SK-N-SH (cell line): ENCODE measurements at regions not wholly inside any gene's neighbourhood (a gene's known extent, or its start where the extent isn't known, plus 50 kb on each side); places are given as distances from the start of the nearest gene placed in this dataset.

Experiments used
- CTCF ChIA-PET: fragments of 300-600, 350-600 bp; formaldehyde crosslinking; extraction: SDS; loops from one replicate; lab custom pipeline; 2021; lab: Yijun Ruan, JAX
- POLR2A ChIA-PET: fragments of 350-600 bp; sonication (Branson Sonifier 250); formaldehyde crosslinking; extraction: SDS; loops from one replicate; lab custom pipeline; 2020; ENCODE audit warnings: antibody characterized with exemption, inconsistent platforms; lab: Yijun Ruan, JAX
- DNase-seq: peaks from one replicate; pipeline ENCODE4 v3.0.0; 2012
- H2AFZ ChIP-seq: fragments of 200-600 bp; sonication (generic); 2 replicates; pipeline ENCODE4 v1.8.1; 2016; ENCODE audit warnings: antibody characterized with exemption, mild to moderate bottlenecking, low read depth
- H3F3A ChIP-seq: fragments of 200-600 bp; sonication (generic); replicated peaks from 2 replicates; pipeline ENCODE3; 2016; ENCODE audit warnings: antibody characterized with exemption, mild to moderate bottlenecking; ENCODE audit not compliant: insufficient read depth
- H3K27ac ChIP-seq, 2 experiments: fragments of 200-500 bp in 1 of 2; fragments of 200-600 bp in 1 of 2; sonication (Bioruptor generic) in 1 of 2; sonication (generic), shearing (Covaris generic) in 1 of 2; 2 replicates each; pipeline versions ENCODE4 v1.5.1 to v1.6.1; 2014 to 2016; ENCODE audit warnings: low read depth in 2 of 2, inconsistent platforms in 1 of 2, low read length in 1 of 2, mild to moderate bottlenecking in 1 of 2, mixed read lengths in 1 of 2
- H3K27me3 ChIP-seq: fragments of 200-600 bp; sonication (generic), shearing (Covaris generic); 2 replicates; pipeline ENCODE4 v1.6.1; 2016; ENCODE audit warnings: mixed run types; ENCODE audit not compliant: insufficient read depth
- H3K36me3 ChIP-seq, 2 experiments: fragments of 200-500 bp in 1 of 2; fragments of 200-600 bp in 1 of 2; sonication (Bioruptor generic) in 1 of 2; sonication (generic) in 1 of 2; replicated peaks in 1 of 2; 2 replicates each; pipeline versions ENCODE3 to v1.5.1; 2014 to 2016; ENCODE audit warnings: low read length in 1 of 2, mild to moderate bottlenecking in 1 of 2; ENCODE audit not compliant: insufficient read depth in 2 of 2, control insufficient read depth in 1 of 2
- H3K4me1 ChIP-seq, 2 experiments: fragments of 200-500 bp in 1 of 2; fragments of 200-600 bp in 1 of 2; sonication (Bioruptor generic) in 1 of 2; sonication (generic), shearing (Covaris generic) in 1 of 2; 2 replicates each; pipeline versions ENCODE4 v1.5.1 to v1.6.1; 2014 to 2016; ENCODE audit warnings: low read depth in 1 of 2, low read length in 1 of 2, mixed run types in 1 of 2; ENCODE audit not compliant: insufficient read depth in 2 of 2, control insufficient read depth in 1 of 2
- H3K4me2 ChIP-seq: fragments of 200-600 bp; sonication (generic), shearing (Covaris generic); 2 replicates; pipeline ENCODE4 v1.6.1; 2017; ENCODE audit warnings: mixed run types
- H3K4me3 ChIP-seq, 2 experiments: fragments of 200-500 bp in 1 of 2; fragments of 200-600 bp in 1 of 2; sonication (Bioruptor generic) in 1 of 2; sonication (generic), shearing (Covaris generic) in 1 of 2; 2 replicates each; pipeline versions ENCODE4 v1.5.1 to v1.8.1; 2014 to 2016; ENCODE audit warnings: low read depth in 2 of 2, inconsistent platforms in 1 of 2, low read length in 1 of 2, mild to moderate bottlenecking in 1 of 2, mixed read lengths in 1 of 2, moderate library complexity in 1 of 2
- H3K79me2 ChIP-seq: fragments of 200-600 bp; sonication (generic); 2 replicates; pipeline ENCODE4 v1.8.1; 2017; ENCODE audit warnings: mild to moderate bottlenecking; ENCODE audit not compliant: insufficient read depth
- H3K9ac ChIP-seq: fragments of 200-600 bp; sonication (generic); 2 replicates; pipeline ENCODE4 v1.6.1; 2017; ENCODE audit warnings: mixed run types
- H3K9me2 ChIP-seq: fragments of 200-600 bp; sonication (generic); 2 replicates; pipeline ENCODE4 v1.6.1; 2017; ENCODE audit warnings: mixed run types
- H3K9me3 ChIP-seq: fragments of 200-600 bp; sonication (generic); 2 replicates; pipeline ENCODE4 v1.6.1; 2017; ENCODE audit warnings: mixed run types, mild to moderate bottlenecking, moderate library complexity
- H4K20me1 ChIP-seq: fragments of 200-600 bp; sonication (generic); 2 replicates; pipeline ENCODE4 v1.6.1; 2017; ENCODE audit warnings: mild to moderate bottlenecking, mixed run types; ENCODE audit not compliant: insufficient read depth
- ELF1 ChIP-seq: IDR thresholded peaks from 2 replicates; pipeline ENCODE4 v1.4.0; 2012
- EP300 ChIP-seq, 2 experiments: IDR thresholded peaks; 2 replicates each; pipeline versions ENCODE4 v1.4.0 to v1.6.1; 2012; ENCODE audit warnings: borderline replicate concordance in 1 of 2, low read depth in 1 of 2, low read length in 1 of 2
- EZH2phosphoT487 ChIP-seq: fragments of 200-600 bp; sonication (generic); IDR thresholded peaks from 2 replicates; pipeline ENCODE4 v1.6.1; 2017; ENCODE audit warnings: low read depth, mixed run types, mild to moderate bottlenecking, antibody characterized with exemption, moderate library complexity, borderline replicate concordance
- FOSL2 ChIP-seq: IDR thresholded peaks from 2 replicates; pipeline ENCODE4 v1.4.0; 2012; ENCODE audit warnings: low read depth, mild to moderate bottlenecking, moderate library complexity, borderline replicate concordance
- FOXM1 ChIP-seq: IDR thresholded peaks from 2 replicates; pipeline ENCODE4 v1.4.0; 2012; ENCODE audit warnings: low read depth, mild to moderate bottlenecking
- GABPA ChIP-seq: IDR thresholded peaks from 2 replicates; pipeline ENCODE4 v1.4.0; 2012; ENCODE audit warnings: low read depth, mild to moderate bottlenecking
- GATA2 ChIP-seq: sonication (generic); formaldehyde crosslinking; IDR thresholded peaks from 2 replicates; pipeline ENCODE4 v1.5.0; 2020; ENCODE audit warnings: mild to moderate bottlenecking, missing genetic modification reagents
- JUND ChIP-seq: IDR thresholded peaks from 2 replicates; pipeline ENCODE4 v1.4.0; 2012
- MXI1 ChIP-seq: IDR thresholded peaks from 2 replicates; pipeline ENCODE4 v1.6.1; 2012; ENCODE audit warnings: mild to moderate bottlenecking, low read depth, low read length, improper control_type of control experiment
- NFIC ChIP-seq: IDR thresholded peaks from 2 replicates; pipeline ENCODE4 v1.4.0; 2012; ENCODE audit warnings: borderline replicate concordance
- NRF1 ChIP-seq: IDR thresholded peaks from 2 replicates; pipeline ENCODE4 v1.6.1; 2012; ENCODE audit warnings: low read depth, mild to moderate bottlenecking, low read length
- POLR2AphosphoS5 ChIP-seq: IDR thresholded peaks from 2 replicates; pipeline ENCODE4 v1.6.1; 2012; ENCODE audit warnings: low read depth, low read length
- RAD21 ChIP-seq: IDR thresholded peaks from 2 replicates; pipeline ENCODE4 v1.6.1; 2012; ENCODE audit warnings: mild to moderate bottlenecking, low read length
- RCOR1 ChIP-seq: fragments of 150-350 bp; IDR thresholded peaks from 2 replicates; pipeline ENCODE4 v1.6.1; 2017; ENCODE audit warnings: antibody characterized with exemption, low read length
- RFX5 ChIP-seq: IDR thresholded peaks from 2 replicates; pipeline ENCODE4 v1.6.1; 2012; ENCODE audit warnings: mild to moderate bottlenecking, improper control_type of control experiment, low read length
- SIN3A ChIP-seq: IDR thresholded peaks from 2 replicates; pipeline ENCODE4 v1.6.1; 2012; ENCODE audit warnings: low read depth, mild to moderate bottlenecking, low read length, moderate library complexity, borderline replicate concordance
- SMC3 ChIP-seq: IDR thresholded peaks from 2 replicates; pipeline ENCODE4 v1.6.1; 2012; ENCODE audit warnings: low read depth, low read length, improper control_type of control experiment
- TCF12 ChIP-seq: IDR thresholded peaks from 2 replicates; pipeline ENCODE4 v1.4.0; 2012
- TEAD4 ChIP-seq: IDR thresholded peaks from 2 replicates; pipeline ENCODE4 v1.4.0; 2012; ENCODE audit warnings: mild to moderate bottlenecking, borderline replicate concordance; ENCODE audit not compliant: insufficient read depth
- USF1 ChIP-seq: IDR thresholded peaks from 2 replicates; pipeline ENCODE4 v1.4.0; 2012; ENCODE audit warnings: low read depth, borderline replicate concordance
- USF2 ChIP-seq: fragments of 150-350 bp; IDR thresholded peaks from 2 replicates; pipeline ENCODE4 v1.6.1; 2017; ENCODE audit warnings: antibody characterized with exemption, low read length, low read depth, borderline replicate concordance
- WGBS: methylation state at CpG from one replicate; pipeline ENCODE4 v1.1.6; 2017; ENCODE audit warnings: low lambda C conversion rate; 5-methylcytosine and 5-hydroxymethylcytosine counted together
- TF ChIP-seq, protein P1 (sequence below): IDR thresholded peaks from 2 replicates; pipeline ENCODE4 v1.4.0; 2012; ENCODE audit warnings: low read depth
- TF ChIP-seq, protein P2 (sequence below): fragments of 200-600 bp; sonication (generic); IDR thresholded peaks from 2 replicates; pipeline ENCODE4 v1.6.1; 2017; ENCODE audit warnings: antibody characterized with exemption, mild to moderate bottlenecking, moderate library complexity

DNA sequence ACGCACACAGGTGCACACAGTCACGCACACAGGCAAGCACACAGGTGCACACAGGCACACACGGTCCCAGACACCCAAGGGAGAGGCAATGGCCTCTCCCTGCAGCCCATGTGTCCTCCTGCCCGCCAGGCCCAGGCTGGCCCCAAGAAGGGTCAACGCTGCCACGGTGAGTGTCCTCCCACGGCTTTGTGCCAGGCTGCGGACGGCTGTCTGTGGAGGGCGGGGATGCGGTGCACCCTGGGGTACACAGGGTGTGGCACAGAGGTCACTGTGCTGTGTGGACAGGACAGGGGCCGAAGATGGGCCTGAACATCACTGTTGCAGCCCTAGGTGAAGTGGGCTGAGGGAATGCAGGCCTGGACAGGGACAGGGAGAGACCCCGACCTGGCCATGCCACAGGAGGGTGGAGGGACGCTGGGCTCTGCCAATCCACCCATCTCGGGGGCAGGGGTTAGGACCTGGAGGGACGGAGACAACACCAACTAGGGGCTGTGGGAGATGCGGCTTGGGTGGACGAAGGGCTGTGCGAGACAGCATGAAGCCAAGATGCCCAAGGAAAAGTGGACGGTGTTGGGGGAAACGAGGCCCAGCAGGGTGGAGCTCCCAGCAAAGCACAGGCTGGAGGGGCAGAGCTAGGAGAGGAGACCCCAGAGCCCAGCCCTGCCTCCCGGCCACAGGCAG, 523.8 kb downstream of the BRD1 start:
- Histone ChIP-seq H3K9me3 (no peaks in the 10 kb centered on the region), H3K27me3 (no peaks in the 10 kb centered on the region; the same call in 1 of the 2 replicates), H4K20me1 (no peaks in the 10 kb centered on the region), H3K4me3 (no peak overlapping the region), H3K4me2 (no peak overlapping the region), H2AFZ (no peak overlapping the region), H3K9me2 (no peaks in the 10 kb centered on the region), H3F3A (no peaks in the 10 kb centered on the region), H3K27ac (no peak overlapping the region; a peak in 1 of 4 replicates), H3K9ac (no peak overlapping the region), H3K4me1 (peaks cover 0 to 18% of the 10 kb centered on the region in 2 experiments; a peak in 1 of 4 replicates), H3K36me3 (no peaks in the 10 kb centered on the region), H3K79me2 (no peaks in the 10 kb centered on the region)
- DNase-seq: no peak
- WGBS: 24% methylated on average over 12 of the region's 22 CpGs
- TF ChIP-seq FOXM1 (no peak), ELF1 (no peak), GABPA (no peak), JUND (no peak), RCOR1 (no peak), EZH2phosphoT487 (no peak), USF2 (no peak), NFIC (no peak), POLR2AphosphoS5 (no peak), NRF1 (no peak), SIN3A (no peak), MXI1 (no peak), RFX5 (no peak), SMC3 (no peak), TCF12 (no peak), FOSL2 (no peak), USF1 (no peak)
- ChIA-PET POLR2A (no interaction called here), CTCF (interaction anchor here (1.2 to 5.2 kb wide), 11 partner anchors 8 to 360 kb away, joined by 3 to 103 read pairs (median 5); no protein-coding TSS in a partner anchor)

DNA sequence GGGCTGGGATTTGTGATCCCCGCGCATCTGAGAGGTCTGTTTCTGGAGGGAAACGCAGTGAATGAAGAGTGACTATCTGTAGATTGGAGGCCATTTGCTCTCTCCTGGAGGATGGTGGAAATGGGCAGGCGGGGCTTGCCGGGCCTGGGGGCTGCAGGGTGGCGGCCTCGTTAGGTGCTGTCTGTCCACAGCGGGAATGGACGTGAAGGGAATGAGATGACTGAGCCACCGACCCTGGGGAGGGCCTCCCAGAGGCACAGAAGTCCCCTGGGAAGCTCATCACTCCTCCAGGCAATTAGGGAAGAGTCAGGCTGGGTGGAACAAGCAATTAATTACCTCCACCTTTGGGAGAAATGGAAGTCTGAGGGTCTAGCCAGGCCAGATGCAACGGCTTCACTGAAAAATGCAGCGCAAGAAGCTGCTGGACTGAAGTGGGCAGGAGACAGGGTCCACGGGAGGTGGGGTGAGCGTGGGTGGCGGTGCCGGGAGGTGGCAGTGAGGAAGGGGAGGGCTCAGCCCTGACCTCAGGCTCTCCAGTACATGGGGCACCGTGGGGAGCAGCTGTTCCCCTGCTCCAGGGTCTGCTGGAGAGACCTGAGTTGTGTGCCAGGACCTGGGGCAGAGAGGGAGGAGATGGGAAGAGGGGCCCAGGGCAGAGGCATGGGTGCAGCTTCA, 524.5 kb downstream of the BRD1 start:
- no peak for DNase-seq
- 27% methylated on average over 11 of the region's 17 CpGs for WGBS
- no peak overlapping the region for H3K9ac ChIP-seq
- H3K27me3 ChIP-seq: no peaks in the 10 kb centered on the region; the same call in 1 of the 2 replicates
- ChIA-PET POLR2A (no interaction called here), CTCF (interaction anchor here (5.2 kb wide), 1 partner anchor 258 kb away, joined by 103 read pairs; no protein-coding TSS in a partner anchor)
- H2AFZ ChIP-seq: no peak overlapping the region
- peaks cover 0 to 18% of the 10 kb centered on the region in 2 experiments; a peak in 1 of 4 replicates for H3K4me1 ChIP-seq
- no peaks in the 10 kb centered on the region for H3K9me2 ChIP-seq
- H3K79me2 ChIP-seq: no peaks in the 10 kb centered on the region
- H3K4me2 ChIP-seq: no peak overlapping the region
- H4K20me1 ChIP-seq: no peaks in the 10 kb centered on the region
- H3K36me3 ChIP-seq: no peaks in the 10 kb centered on the region
- H3F3A ChIP-seq: no peaks in the 10 kb centered on the region
- no peak overlapping the region for H3K4me3 ChIP-seq
- no peak overlapping the region; a peak in 1 of 4 replicates for H3K27ac ChIP-seq
- no peaks in the 10 kb centered on the region for H3K9me3 ChIP-seq
- TF ChIP-seq EP300 (IDR thresholded peaks at IDR 0.05; ENCODE audit: borderline replicate concordance in 1 of 2, low read depth in 1 of 2, low read length in 1 of 2) (no peak), RAD21 (no peak), EZH2phosphoT487 (no peak), GATA2 (no peak), MXI1 (no peak), SIN3A (no peak), GABPA (no peak), USF1 (no peak), ELF1 (no peak), TEAD4 (no peak), TCF12 (no peak), RFX5 (no peak)
- TF ChIP-seq, protein P1, sequence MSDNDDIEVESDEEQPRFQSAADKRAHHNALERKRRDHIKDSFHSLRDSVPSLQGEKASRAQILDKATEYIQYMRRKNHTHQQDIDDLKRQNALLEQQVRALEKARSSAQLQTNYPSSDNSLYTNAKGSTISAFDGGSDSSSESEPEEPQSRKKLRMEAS: no peak
- TF ChIP-seq, protein P2, sequence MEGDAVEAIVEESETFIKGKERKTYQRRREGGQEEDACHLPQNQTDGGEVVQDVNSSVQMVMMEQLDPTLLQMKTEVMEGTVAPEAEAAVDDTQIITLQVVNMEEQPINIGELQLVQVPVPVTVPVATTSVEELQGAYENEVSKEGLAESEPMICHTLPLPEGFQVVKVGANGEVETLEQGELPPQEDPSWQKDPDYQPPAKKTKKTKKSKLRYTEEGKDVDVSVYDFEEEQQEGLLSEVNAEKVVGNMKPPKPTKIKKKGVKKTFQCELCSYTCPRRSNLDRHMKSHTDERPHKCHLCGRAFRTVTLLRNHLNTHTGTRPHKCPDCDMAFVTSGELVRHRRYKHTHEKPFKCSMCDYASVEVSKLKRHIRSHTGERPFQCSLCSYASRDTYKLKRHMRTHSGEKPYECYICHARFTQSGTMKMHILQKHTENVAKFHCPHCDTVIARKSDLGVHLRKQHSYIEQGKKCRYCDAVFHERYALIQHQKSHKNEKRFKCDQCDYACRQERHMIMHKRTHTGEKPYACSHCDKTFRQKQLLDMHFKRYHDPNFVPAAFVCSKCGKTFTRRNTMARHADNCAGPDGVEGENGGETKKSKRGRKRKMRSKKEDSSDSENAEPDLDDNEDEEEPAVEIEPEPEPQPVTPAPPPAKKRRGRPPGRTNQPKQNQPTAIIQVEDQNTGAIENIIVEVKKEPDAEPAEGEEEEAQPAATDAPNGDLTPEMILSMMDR: no peak
